Esophagus squamous epithelium (tissue), 4 donors: ENCODE measurements at regions not wholly inside any gene's neighbourhood (a gene's known extent, or its start where the extent isn't known, plus 50 kb on each side); places are given as distances from the start of the nearest gene placed in this dataset.

ENCODE experiments used
- POLR2A ChIP-seq, 4 donors: fragments of 450-650 bp; IDR thresholded peaks; one replicate each; pipeline ENCODE4 v1.6.1; 2017; ENCODE audit warnings: antibody characterized with exemption in 4 of 4, mild to moderate bottlenecking in 4 of 4, moderate library complexity in 3 of 4
- TF ChIP-seq, protein P1 (sequence below), 6 experiments: fragments of 450-650 bp in 4 of 6; fragments of 200-600 bp in 2 of 6; sonication (generic) in 2 of 6; IDR thresholded peaks; one replicate each; pipeline ENCODE4 v1.5.1; 2016 to 2019; ENCODE audit warnings: antibody characterized with exemption in 6 of 6, mild to moderate bottlenecking in 4 of 6, moderate library complexity in 4 of 6

DNA sequence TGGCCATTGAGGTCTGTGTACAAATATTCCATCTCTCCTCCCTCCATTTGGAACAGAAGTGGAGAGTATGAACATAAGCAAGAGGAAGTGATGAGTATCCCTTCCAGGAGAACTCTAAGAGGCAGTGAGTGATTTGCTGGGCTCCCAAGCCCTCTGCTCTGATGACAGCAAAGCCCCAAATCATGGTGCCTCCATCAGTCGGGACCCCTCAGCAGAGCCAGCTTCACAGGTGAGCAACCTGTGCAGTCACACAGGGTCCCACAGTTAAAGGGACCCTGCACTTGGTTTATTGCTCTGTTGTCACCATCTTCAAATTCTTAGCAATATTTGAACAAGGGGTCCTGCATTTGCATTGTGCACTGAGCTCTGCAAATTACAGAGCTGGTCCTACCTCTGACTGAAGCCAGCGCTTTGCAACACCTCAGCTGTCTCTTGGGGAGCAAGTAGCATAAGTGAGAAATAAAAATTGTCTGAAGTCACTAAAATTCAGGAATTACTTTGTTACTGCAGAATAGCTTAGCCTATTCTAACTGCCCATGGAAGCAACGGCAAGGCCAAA, 466.4 kb downstream of the MN1 start:
- TF ChIP-seq, protein P1, sequence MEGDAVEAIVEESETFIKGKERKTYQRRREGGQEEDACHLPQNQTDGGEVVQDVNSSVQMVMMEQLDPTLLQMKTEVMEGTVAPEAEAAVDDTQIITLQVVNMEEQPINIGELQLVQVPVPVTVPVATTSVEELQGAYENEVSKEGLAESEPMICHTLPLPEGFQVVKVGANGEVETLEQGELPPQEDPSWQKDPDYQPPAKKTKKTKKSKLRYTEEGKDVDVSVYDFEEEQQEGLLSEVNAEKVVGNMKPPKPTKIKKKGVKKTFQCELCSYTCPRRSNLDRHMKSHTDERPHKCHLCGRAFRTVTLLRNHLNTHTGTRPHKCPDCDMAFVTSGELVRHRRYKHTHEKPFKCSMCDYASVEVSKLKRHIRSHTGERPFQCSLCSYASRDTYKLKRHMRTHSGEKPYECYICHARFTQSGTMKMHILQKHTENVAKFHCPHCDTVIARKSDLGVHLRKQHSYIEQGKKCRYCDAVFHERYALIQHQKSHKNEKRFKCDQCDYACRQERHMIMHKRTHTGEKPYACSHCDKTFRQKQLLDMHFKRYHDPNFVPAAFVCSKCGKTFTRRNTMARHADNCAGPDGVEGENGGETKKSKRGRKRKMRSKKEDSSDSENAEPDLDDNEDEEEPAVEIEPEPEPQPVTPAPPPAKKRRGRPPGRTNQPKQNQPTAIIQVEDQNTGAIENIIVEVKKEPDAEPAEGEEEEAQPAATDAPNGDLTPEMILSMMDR (IDR thresholded peaks at IDR 0.05): no peak
- TF ChIP-seq POLR2A (IDR thresholded peaks at IDR 0.05): no peak
